GM13977 (cell line): ENCODE measurements at regions not wholly inside any gene's neighbourhood (a gene's known extent, or its start where the extent isn't known, plus 50 kb on each side); places are given as distances from the start of the nearest gene placed in this dataset.

Experiments
- DNase-seq: peaks from one replicate; pipeline ENCODE4 v3.0.0; 2012; ENCODE audit warnings: low spot score
- CTCF ChIP-seq: IDR thresholded peaks from 2 replicates; pipeline ENCODE4 v1.5.1; 2012; ENCODE audit warnings: mild to moderate bottlenecking, control low read depth; ENCODE audit not compliant: insufficient read depth; ENCODE audit errors: extremely low read depth, missing control alignments
- in situ Hi-C: fragments of 300-500 bp; cut with MboI; formaldehyde crosslinking; loops from one replicate; pipeline ENCODE4 v1.12.0; 2022; ENCODE audit warnings: low sequenced_read_pairs, low pct_unique_long_range_greater_than_20kb, mixed read lengths, inconsistent platforms; ENCODE audit not compliant: unreplicated experiment

- in situ Hi-C loops: loop anchor here (25.0 kb wide), 1 partner anchor 268 kb away; no protein-coding TSS in a partner anchor
- DNase-seq: no peak
- TF ChIP-seq CTCF: no peak
Measured at GRCh38 chr6:14055541-14055940, 62.0 kb upstream of the CD83 start.

- in situ Hi-C loops: loop anchor here (25.0 kb wide), 1 partner anchor 271 kb away; no protein-coding TSS in a partner anchor
- TF ChIP-seq CTCF: no peak
Measured at GRCh38 chr6:14058029-14058695, 59.4 kb upstream of the CD83 start.

DNA sequence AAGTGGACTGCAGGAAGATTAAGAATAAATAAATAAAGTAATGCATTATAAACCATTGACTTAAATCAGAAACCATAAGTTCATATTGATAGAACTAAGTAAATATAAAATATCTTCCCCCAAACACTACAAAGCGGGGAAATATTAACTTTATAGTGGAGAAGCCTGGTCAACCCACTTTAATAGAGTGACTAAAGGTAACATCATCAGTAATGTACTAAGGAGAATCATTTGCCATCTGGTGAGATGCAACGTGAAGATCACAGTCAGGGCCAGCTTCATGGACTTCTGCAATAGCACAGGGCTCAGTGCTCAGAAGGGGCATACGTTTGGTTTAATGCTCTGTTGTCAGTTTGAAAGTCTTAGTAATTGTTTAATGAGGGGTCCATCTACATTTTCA, 58.8 kb upstream of the CD83 start:
- no peak for DNase-seq
- in situ Hi-C loops: loop anchor here (25.0 kb wide), 1 partner anchor 271 kb away; no protein-coding TSS in a partner anchor
- no peak for TF ChIP-seq CTCF

More at GRCh38 chr6:14058029-14058695, 59.4 kb upstream of the CD83 start:
- no peak for DNase-seq

DNA sequence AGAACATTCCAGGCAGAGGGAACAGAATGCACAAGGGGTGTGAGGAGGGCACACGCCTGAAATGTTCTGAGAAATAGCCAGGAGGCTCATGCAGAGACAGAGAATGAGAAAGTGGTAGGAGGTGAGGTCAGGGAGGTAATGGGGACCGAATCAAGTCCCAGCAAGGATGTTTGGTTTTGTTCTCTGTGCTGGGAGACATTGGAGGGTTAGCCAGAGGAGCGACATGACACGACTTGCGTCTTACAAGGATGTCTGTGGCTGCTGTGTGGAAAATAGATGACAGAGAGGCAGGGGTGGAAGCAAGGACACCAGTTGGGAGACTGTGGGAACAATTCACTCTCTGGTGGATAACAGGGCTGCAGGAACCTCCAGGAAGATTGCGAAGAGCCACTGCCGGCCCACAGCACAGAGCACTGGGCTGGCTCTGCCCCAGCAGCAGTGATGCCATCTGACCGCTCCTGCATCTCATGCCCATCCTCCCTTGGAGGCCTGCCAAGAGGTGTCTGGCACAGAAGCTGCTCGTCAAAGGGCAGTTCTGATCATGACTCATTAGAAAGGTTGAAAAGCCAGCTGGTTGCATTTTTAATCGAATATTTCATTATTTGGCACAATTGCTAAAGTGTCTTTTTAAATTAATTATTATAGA, 57.7 kb upstream of the CD83 start:
- in situ Hi-C loops: loop anchor here (10.0 to 25.0 kb wide), 2 partner anchors 145 to 273 kb away; no protein-coding TSS in a partner anchor
- no peak for TF ChIP-seq CTCF
- no peak for DNase-seq

DNA sequence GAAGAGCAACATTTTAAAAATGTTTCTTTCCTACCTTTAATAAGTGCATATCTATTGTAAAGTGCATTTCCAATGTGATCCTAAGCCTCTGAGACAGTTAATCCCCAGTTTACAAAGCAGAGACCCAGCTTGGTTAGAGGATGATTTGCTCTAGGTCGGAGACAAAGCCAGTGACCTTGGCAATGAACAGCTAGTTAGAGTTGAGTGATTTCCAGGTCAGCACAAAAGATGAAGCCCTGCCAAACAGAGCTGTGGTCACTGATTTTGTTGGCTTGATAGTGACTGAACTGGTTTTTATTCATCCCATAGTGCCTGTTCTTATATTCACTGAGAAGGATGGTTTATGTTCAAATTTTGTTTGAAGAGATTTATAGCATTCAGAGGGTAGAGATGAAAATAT, 56.6 kb upstream of the CD83 start:
- DNase-seq: no peak
- TF ChIP-seq CTCF: no peak
- in situ Hi-C loops: loop anchor here (10.0 to 25.0 kb wide), 2 partner anchors 146 to 274 kb away; no protein-coding TSS in a partner anchor

GRCh38 chr6:14061643-14062042, 55.9 kb upstream of the CD83 start:
- in situ Hi-C loops: loop anchor here (10.0 to 25.0 kb wide), 2 partner anchors 147 to 274 kb away; no protein-coding TSS in a partner anchor
- TF ChIP-seq CTCF: no peak
- no peak for DNase-seq
